GM12874 (cell line): ENCODE measurements at regions not wholly inside any gene's neighbourhood (a gene's known extent, or its start where the extent isn't known, plus 50 kb on each side); places are given as distances from the start of the nearest gene placed in this dataset.

ENCODE experiments used
- TF ChIP-seq, protein P1 (sequence below): IDR thresholded peaks from 2 replicates; pipeline ENCODE4 v1.5.1; 2011; ENCODE audit warnings: low read depth, mild to moderate bottlenecking, control low read depth, low read length, moderate library complexity; ENCODE audit not compliant: insufficient read depth

DNA sequence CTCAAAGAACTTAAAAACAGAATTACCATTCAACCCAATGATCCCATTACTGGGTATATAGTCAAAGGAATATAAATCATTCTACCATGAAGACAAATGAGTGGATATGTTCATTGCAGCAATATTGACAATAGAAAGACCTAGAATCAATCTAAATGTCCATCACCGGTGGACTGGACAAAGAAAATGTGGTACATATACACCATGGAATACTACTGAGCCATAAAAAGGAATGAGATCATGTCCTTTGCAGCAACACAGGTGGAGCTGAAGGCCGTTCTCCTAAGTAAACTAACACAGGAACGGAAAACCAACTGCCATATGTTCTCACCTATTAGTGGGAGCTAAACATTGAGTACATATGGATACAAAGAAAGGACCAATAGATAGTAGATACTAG lies 576.7 kb upstream of the CITED2 start:
- TF ChIP-seq, protein P1, sequence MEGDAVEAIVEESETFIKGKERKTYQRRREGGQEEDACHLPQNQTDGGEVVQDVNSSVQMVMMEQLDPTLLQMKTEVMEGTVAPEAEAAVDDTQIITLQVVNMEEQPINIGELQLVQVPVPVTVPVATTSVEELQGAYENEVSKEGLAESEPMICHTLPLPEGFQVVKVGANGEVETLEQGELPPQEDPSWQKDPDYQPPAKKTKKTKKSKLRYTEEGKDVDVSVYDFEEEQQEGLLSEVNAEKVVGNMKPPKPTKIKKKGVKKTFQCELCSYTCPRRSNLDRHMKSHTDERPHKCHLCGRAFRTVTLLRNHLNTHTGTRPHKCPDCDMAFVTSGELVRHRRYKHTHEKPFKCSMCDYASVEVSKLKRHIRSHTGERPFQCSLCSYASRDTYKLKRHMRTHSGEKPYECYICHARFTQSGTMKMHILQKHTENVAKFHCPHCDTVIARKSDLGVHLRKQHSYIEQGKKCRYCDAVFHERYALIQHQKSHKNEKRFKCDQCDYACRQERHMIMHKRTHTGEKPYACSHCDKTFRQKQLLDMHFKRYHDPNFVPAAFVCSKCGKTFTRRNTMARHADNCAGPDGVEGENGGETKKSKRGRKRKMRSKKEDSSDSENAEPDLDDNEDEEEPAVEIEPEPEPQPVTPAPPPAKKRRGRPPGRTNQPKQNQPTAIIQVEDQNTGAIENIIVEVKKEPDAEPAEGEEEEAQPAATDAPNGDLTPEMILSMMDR = no peak

DNA sequence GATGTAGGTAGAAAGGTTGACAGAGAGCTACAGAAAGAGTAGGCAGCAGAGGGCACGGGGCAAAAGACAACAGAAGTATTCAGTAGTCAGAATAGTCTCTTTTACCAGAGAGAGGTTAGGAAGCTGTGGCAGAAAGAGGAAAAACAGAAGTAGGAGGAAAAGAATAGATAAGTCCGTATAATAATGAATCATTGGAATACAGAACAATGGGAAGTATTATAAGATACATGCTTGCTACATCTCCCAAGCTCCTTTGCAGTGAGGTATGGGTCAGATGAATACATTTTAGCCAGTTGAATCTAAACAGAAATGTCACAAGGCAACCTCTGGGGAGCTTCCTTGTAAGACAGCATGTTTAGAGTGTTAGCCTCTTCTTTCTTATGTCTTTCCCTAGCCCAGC lies 570.5 kb upstream of the CITED2 start:
- TF ChIP-seq, protein P1 = no peak

DNA sequence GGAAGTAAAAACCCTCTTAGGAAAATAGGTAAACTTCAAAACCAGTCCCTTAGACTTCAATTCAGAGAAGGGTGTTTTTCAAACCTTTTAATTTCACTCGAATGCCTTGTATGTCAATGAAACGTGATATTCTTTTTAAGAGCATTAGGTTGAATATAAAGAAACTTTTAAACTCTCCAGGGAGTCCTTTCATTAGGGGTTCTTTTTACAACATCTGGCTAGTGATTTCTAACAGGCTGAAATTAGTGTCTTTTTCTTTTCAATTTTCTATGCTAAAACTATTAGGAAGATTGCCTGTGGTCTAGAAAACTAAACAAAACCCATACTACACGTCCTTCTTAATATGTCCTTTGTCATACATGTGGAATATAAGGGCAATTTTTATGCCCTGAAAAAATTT lies 569.7 kb upstream of the CITED2 start:
- TF ChIP-seq, protein P1 = no peak

DNA sequence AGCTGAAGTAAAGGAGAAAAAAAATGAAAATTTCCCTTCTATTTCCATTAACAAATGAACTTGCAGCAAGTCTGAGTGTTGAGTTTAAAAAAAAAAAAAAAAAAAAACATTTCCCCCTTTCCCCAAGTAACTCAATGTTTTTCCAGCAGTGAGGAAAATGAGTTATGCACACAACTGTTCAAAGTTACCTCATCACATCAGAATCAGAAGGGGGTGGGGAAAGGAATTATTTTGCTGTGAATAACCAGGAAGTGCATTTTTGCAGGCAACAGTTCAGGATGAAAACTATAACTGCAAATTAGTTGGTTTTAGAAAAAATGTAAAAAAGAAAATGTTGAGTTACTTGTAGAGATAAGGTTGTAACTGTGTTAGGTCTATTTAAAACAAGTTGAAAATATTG lies 568.9 kb upstream of the CITED2 start:
- TF ChIP-seq, protein P1 = no peak

DNA sequence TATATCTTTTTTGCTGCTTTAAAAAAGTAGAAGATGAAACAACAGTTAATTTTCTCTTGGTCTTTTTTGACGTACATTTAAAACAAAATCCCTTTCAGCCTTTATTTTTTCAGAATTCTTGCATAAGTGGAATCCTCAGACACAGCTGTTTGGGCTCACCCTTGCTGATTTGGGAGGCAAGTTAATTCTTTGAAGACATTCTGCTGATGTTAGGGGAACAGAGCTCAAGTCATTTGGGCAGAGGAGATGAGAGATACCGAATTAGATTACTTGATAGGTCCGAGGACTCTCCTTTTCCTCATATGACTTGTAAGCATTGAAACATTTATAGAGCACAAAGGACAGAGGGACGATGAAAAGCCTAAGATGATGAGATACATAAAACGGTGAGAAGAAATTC lies 567.9 kb upstream of the CITED2 start:
- TF ChIP-seq, protein P1 = no peak

DNA sequence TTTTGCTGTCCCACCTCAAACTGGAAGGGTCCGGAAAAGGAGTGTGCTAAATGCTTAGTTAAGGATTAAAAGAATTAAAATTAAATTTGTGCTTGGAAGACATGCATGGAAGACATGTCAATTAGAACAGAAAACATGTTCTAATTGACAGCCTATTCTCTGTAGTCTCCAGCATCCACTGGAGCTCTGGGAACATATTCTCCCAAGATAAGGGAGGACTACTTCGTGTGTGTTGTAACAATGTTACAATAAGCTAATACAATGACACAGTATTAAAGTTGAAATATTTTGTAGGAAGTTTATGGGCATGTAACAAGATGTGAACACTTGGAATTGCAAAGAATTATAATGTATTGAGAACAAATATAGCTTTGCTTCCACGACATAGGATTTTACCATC lies 567.4 kb upstream of the CITED2 start:
- TF ChIP-seq, protein P1 = no peak

DNA sequence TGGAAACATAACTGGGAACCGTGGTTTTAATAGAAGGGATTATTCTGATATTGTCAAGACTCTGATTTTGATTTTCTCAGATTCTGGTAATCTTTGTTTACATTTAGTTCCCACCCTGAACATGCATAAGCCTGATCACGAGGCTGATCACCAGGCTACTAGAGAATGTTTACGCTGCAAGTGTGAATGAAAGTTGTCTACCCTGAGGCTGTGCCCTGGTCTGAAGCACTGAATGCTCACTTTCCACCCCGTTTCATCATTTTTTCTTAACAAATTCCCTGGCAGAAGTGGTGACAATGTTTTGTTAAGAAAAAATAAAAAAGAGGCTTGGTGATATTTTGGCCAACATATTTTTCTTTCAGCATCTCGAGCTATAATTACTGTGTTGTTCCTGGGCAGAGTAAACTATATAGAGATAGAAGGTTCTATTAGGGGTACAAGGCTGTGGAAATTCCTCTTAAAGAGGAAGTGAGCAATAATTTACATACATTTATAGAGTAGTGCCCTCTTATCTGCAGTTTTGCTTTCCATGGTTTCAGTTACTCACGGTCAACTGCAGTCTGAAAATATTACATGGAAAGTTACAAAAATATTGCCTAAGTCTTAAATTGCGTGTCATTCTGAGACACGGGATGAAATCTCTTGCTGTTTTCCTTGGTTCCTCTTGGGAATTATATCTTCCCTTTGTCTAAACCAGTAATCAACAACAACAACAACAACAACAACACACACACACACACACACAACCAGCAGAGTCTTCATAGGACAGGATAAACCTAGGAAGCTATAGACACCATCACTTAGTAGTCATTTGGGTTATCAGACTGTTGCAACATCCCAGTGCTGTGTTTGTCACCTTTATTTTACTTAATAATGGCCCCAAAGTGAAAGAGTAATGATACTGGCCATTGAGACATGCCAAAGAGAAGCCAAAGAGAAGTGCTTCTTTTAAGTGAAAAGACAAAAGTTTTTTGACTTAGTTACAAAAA lies 566.6 kb upstream of the CITED2 start:
- TF ChIP-seq, protein P1 = no peak
